Activated CD4-positive, alpha-beta memory T cell treated with anti-CD3 and anti-CD28 coated beads for 36 hours (primary cell): ENCODE measurements at regions not wholly inside any gene's neighbourhood (a gene's known extent, or its start where the extent isn't known, plus 50 kb on each side); places are given as distances from the start of the nearest gene placed in this dataset.

ENCODE experiments used
- CTCF ChIA-PET: fragments of 350-600 bp; sonication (Branson Sonifier 250); formaldehyde crosslinking; loops from one replicate; lab custom pipeline; 2021; ENCODE audit warnings: antibody characterized with exemption, inconsistent platforms; lab: Charles Lee
- POLR2A ChIA-PET: fragments of 350-600 bp; sonication (Branson Sonifier 250); formaldehyde crosslinking; loops from one replicate; lab custom pipeline; 2021; ENCODE audit warnings: antibody characterized with exemption; lab: Charles Lee
- DNase-seq: peaks from one replicate; pipeline ENCODE4 v3.0.0-alpha.2; 2020
- H3K27ac Mint-ChIP-seq: one replicate; pipeline ENCODE4 v1.8.0; 2021; ENCODE audit warnings: mixed read lengths
- H3K27me3 Mint-ChIP-seq: one replicate; pipeline ENCODE4 v1.8.0; 2021; ENCODE audit warnings: mixed read lengths
- H3K36me3 Mint-ChIP-seq: one replicate; pipeline ENCODE4 v1.8.0; 2021; ENCODE audit warnings: mixed read lengths
- H3K4me1 Mint-ChIP-seq: one replicate; pipeline ENCODE4 v1.8.0; 2021; ENCODE audit warnings: low read depth, mixed read lengths
- H3K4me3 Mint-ChIP-seq: one replicate; pipeline ENCODE4 v1.8.0; 2021; ENCODE audit warnings: mild to moderate bottlenecking, mixed read lengths
- H3K9me3 Mint-ChIP-seq: one replicate; pipeline ENCODE4 v1.8.0; 2021; ENCODE audit warnings: mixed read lengths
- intact Hi-C: fragments of 100-400 bp; cut with micrococcal nuclease; formaldehyde crosslinking; loops from one replicate; pipeline ENCODE4 v1.15.1; 2023

- Mint-ChIP-seq H3K27ac (no peak overlapping the region), H3K36me3 (no peaks in the 10 kb centered on the region), H3K4me1 (no peaks in the 10 kb centered on the region), H3K9me3 (peaks cover 3% of the 10 kb centered on the region), H3K27me3 (no peaks in the 10 kb centered on the region), H3K4me3 (no peak overlapping the region)
- ChIA-PET CTCF (no interaction called here), POLR2A (no interaction called here)
- no peak for DNase-seq
- intact Hi-C loops, result no loop called here
Observed at GRCh38 chr19:31979362-31979761, 366.0 kb upstream of the ZNF507 start.

GRCh38 chr19:31979949-31980670 is 365.3 kb upstream of the ZNF507 start:
- ChIA-PET POLR2A (no interaction called here), CTCF (no interaction called here)

GRCh38 chr19:31980796-31981195 is 364.6 kb upstream of the ZNF507 start:
- Mint-ChIP-seq H3K9me3 (peaks cover 3% of the 10 kb centered on the region), H3K27ac (no peak overlapping the region), H3K27me3 (no peaks in the 10 kb centered on the region), H3K4me3 (no peak overlapping the region), H3K36me3 (no peaks in the 10 kb centered on the region), H3K4me1 (no peaks in the 10 kb centered on the region)
- intact Hi-C loops, result no loop called here
- POLR2A ChIA-PET, result no interaction called here
- no peak for DNase-seq
- CTCF ChIA-PET, result no interaction called here

More at GRCh38 chr19:31979949-31980670, 365.3 kb upstream of the ZNF507 start:
- DNase-seq, result no peak
- Mint-ChIP-seq H3K9me3 (peaks cover 3% of the 10 kb centered on the region), H3K27me3 (no peaks in the 10 kb centered on the region), H3K4me3 (no peak overlapping the region), H3K36me3 (no peaks in the 10 kb centered on the region), H3K27ac (no peak overlapping the region), H3K4me1 (no peaks in the 10 kb centered on the region)
- intact Hi-C loops, result no loop called here

GRCh38 chr19:31981545-31981944 is 363.9 kb upstream of the ZNF507 start:
- ChIA-PET CTCF (no interaction called here), POLR2A (no interaction called here)
- no peaks in the 10 kb centered on the region for H3K4me1 Mint-ChIP-seq
- no peaks in the 10 kb centered on the region for H3K36me3 Mint-ChIP-seq
- DNase-seq, result no peak
- no peak overlapping the region for H3K27ac Mint-ChIP-seq
- no peak overlapping the region for H3K4me3 Mint-ChIP-seq
- intact Hi-C loops, result no loop called here
- peaks cover 3% of the 10 kb centered on the region for H3K9me3 Mint-ChIP-seq
- H3K27me3 Mint-ChIP-seq, result no peaks in the 10 kb centered on the region

GRCh38 chr19:31983647-31984046 is 361.8 kb upstream of the ZNF507 start:
- H3K27me3 Mint-ChIP-seq, result no peaks in the 10 kb centered on the region
- H3K27ac Mint-ChIP-seq, result no peak overlapping the region
- CTCF ChIA-PET, result no interaction called here
- POLR2A ChIA-PET, result no interaction called here
- intact Hi-C loops, result no loop called here
- no peaks in the 10 kb centered on the region for H3K4me1 Mint-ChIP-seq
- peaks cover 3% of the 10 kb centered on the region for H3K9me3 Mint-ChIP-seq
- H3K36me3 Mint-ChIP-seq, result no peaks in the 10 kb centered on the region
- H3K4me3 Mint-ChIP-seq, result no peak overlapping the region
- DNase-seq, result no peak

- H3K27me3 Mint-ChIP-seq, result no peaks in the 10 kb centered on the region
- peaks cover 2% of the 10 kb centered on the region for H3K9me3 Mint-ChIP-seq
- H3K4me1 Mint-ChIP-seq, result no peaks in the 10 kb centered on the region
- ChIA-PET POLR2A (no interaction called here), CTCF (no interaction called here)
- H3K4me3 Mint-ChIP-seq, result no peak overlapping the region
- intact Hi-C loops, result no loop called here
- H3K27ac Mint-ChIP-seq, result no peak overlapping the region
- no peaks in the 10 kb centered on the region for H3K36me3 Mint-ChIP-seq
- DNase-seq, result no peak
Observed at GRCh38 chr19:31985001-31985605, 360.3 kb upstream of the ZNF507 start.

- H3K36me3 Mint-ChIP-seq, result no peaks in the 10 kb centered on the region
- no peak overlapping the region for H3K4me3 Mint-ChIP-seq
- intact Hi-C loops, result no loop called here
- no peaks in the 10 kb centered on the region for H3K9me3 Mint-ChIP-seq
- ChIA-PET POLR2A (no interaction called here), CTCF (no interaction called here)
- H3K27ac Mint-ChIP-seq, result no peak overlapping the region
- no peak for DNase-seq
- no peaks in the 10 kb centered on the region for H3K27me3 Mint-ChIP-seq
- H3K4me1 Mint-ChIP-seq, result no peaks in the 10 kb centered on the region
Observed at GRCh38 chr19:31986951-31987350, 358.5 kb upstream of the ZNF507 start.

GRCh38 chr19:31988256-31988655 is 357.2 kb upstream of the ZNF507 start:
- Mint-ChIP-seq H3K4me1 (no peaks in the 10 kb centered on the region), H3K27me3 (peaks cover 2% of the 10 kb centered on the region), H3K4me3 (no peak overlapping the region), H3K36me3 (no peaks in the 10 kb centered on the region), H3K27ac (no peak overlapping the region), H3K9me3 (no peaks in the 10 kb centered on the region)
- DNase-seq, result no peak
- ChIA-PET POLR2A (no interaction called here), CTCF (no interaction called here)
- intact Hi-C loops, result no loop called here

GRCh38 chr19:31991984-31992655 is 353.3 kb upstream of the ZNF507 start:
- no peak for DNase-seq
- Mint-ChIP-seq H3K4me3 (no peak overlapping the region), H3K27me3 (peaks cover 4% of the 10 kb centered on the region), H3K36me3 (no peaks in the 10 kb centered on the region), H3K9me3 (peaks cover 5% of the 10 kb centered on the region), H3K4me1 (no peaks in the 10 kb centered on the region), H3K27ac (no peak overlapping the region)
- intact Hi-C loops, result no loop called here
- ChIA-PET POLR2A (no interaction called here), CTCF (no interaction called here)

- Mint-ChIP-seq H3K27me3 (peaks cover 4% of the 10 kb centered on the region), H3K9me3 (peaks cover 5% of the 10 kb centered on the region), H3K27ac (no peak overlapping the region), H3K4me3 (no peak overlapping the region), H3K36me3 (no peaks in the 10 kb centered on the region), H3K4me1 (no peaks in the 10 kb centered on the region)
- intact Hi-C loops, result no loop called here
- POLR2A ChIA-PET, result no interaction called here
- DNase-seq, result no peak
- CTCF ChIA-PET, result no interaction called here
Observed at GRCh38 chr19:31992750-31993149, 352.7 kb upstream of the ZNF507 start.

GRCh38 chr19:31995546-31995945 is 349.9 kb upstream of the ZNF507 start:
- no peaks in the 10 kb centered on the region for H3K36me3 Mint-ChIP-seq
- no peaks in the 10 kb centered on the region for H3K4me1 Mint-ChIP-seq
- H3K27ac Mint-ChIP-seq, result no peak overlapping the region
- H3K4me3 Mint-ChIP-seq, result no peak overlapping the region
- intact Hi-C loops, result no loop called here
- ChIA-PET POLR2A (no interaction called here), CTCF (no interaction called here)
- no peak for DNase-seq
- peaks cover 4% of the 10 kb centered on the region for H3K27me3 Mint-ChIP-seq
- H3K9me3 Mint-ChIP-seq, result peaks cover 5% of the 10 kb centered on the region

GRCh38 chr19:32010071-32010470 is 335.3 kb upstream of the ZNF507 start:
- DNase-seq, result no peak
- H3K27ac Mint-ChIP-seq, result no peak overlapping the region
- CTCF ChIA-PET, result no interaction called here
- intact Hi-C loops, result no loop called here
- H3K9me3 Mint-ChIP-seq, result no peaks in the 10 kb centered on the region
- H3K4me1 Mint-ChIP-seq, result no peaks in the 10 kb centered on the region
- H3K36me3 Mint-ChIP-seq, result no peaks in the 10 kb centered on the region
- no peaks in the 10 kb centered on the region for H3K27me3 Mint-ChIP-seq
- POLR2A ChIA-PET, result no interaction called here
- H3K4me3 Mint-ChIP-seq, result no peak overlapping the region

GRCh38 chr19:32012206-32012605 is 333.2 kb upstream of the ZNF507 start:
- POLR2A ChIA-PET, result no interaction called here
- CTCF ChIA-PET, result no interaction called here

More at GRCh38 chr19:32012206-32012605, 333.2 kb upstream of the ZNF507 start:
- no peak overlapping the region for H3K4me3 Mint-ChIP-seq
- no peak for DNase-seq
- H3K27ac Mint-ChIP-seq, result no peak overlapping the region
- no peaks in the 10 kb centered on the region for H3K36me3 Mint-ChIP-seq
- intact Hi-C loops, result no loop called here
- H3K4me1 Mint-ChIP-seq, result no peaks in the 10 kb centered on the region
- no peaks in the 10 kb centered on the region for H3K27me3 Mint-ChIP-seq
- no peaks in the 10 kb centered on the region for H3K9me3 Mint-ChIP-seq
